WTC11 (cell line): ENCODE measurements at regions not wholly inside any gene's neighbourhood (a gene's known extent, or its start where the extent isn't known, plus 50 kb on each side); places are given as distances from the start of the nearest gene placed in this dataset.

Source experiments
- ATAC-seq: fragments of 200-7000 bp; cut with Tn5 transposase; 2 replicates; pipeline ENCODE4 v1.10.0; 2021; ENCODE audit warnings: mild to moderate bottlenecking, moderate library complexity
- CTCF ChIA-PET: fragments of 300-600 bp; sonication (Branson Sonifier 250); formaldehyde crosslinking; loops from one replicate; lab custom pipeline; 2021; ENCODE audit warnings: antibody characterized with exemption; lab: Charles Lee
- POLR2A ChIA-PET: fragments of 350-600 bp; sonication (Branson Sonifier 250); formaldehyde crosslinking; loops from one replicate; lab custom pipeline; 2021; ENCODE audit warnings: antibody characterized with exemption; lab: Charles Lee
- DNase-seq: peaks from one replicate; pipeline ENCODE4 v3.0.0; 2021; ENCODE audit warnings: low spot score
- H3K27ac Mint-ChIP-seq: 2 replicates; pipeline ENCODE4 v1.8.0; 2021; ENCODE audit warnings: mixed read lengths
- H3K27me3 Mint-ChIP-seq: 2 replicates; pipeline ENCODE4 v1.8.0; 2021; ENCODE audit warnings: low read depth, mild to moderate bottlenecking, moderate library complexity, mixed read lengths
- H3K36me3 Mint-ChIP-seq: 2 replicates; pipeline ENCODE4 v1.8.0; 2021; ENCODE audit warnings: mixed read lengths
- H3K4me1 Mint-ChIP-seq: 2 replicates; pipeline ENCODE4 v1.8.0; 2022; ENCODE audit warnings: mixed read lengths
- H3K4me3 Mint-ChIP-seq: 2 replicates; pipeline ENCODE4 v1.8.0; 2021; ENCODE audit warnings: mild to moderate bottlenecking, moderate library complexity, mixed read lengths
- H3K9me3 Mint-ChIP-seq: 2 replicates; pipeline ENCODE4 v1.8.0; 2021; ENCODE audit warnings: mixed read lengths
- ETV6 ChIP-seq: sonication (generic); formaldehyde crosslinking; IDR thresholded peaks from 2 replicates; pipeline ENCODE4 v1.8.1; 2022; ENCODE audit warnings: mild to moderate bottlenecking, missing genetic modification reagents
- FOXP1 ChIP-seq: sonication (generic); formaldehyde crosslinking; IDR thresholded peaks from 2 replicates; pipeline ENCODE4 v1.8.0; 2022; ENCODE audit warnings: missing genetic modification reagents, mild to moderate bottlenecking, moderate library complexity, borderline replicate concordance
- FOXP4 ChIP-seq: sonication (generic); formaldehyde crosslinking; IDR thresholded peaks from 2 replicates; pipeline ENCODE4 v1.8.0; 2022; ENCODE audit warnings: mild to moderate bottlenecking, missing genetic modification reagents
- MAX ChIP-seq: sonication (generic); formaldehyde crosslinking; IDR thresholded peaks from 2 replicates; pipeline ENCODE4 v1.8.0; 2022; ENCODE audit warnings: mild to moderate bottlenecking, missing genetic modification reagents
- MLX ChIP-seq: sonication (generic); formaldehyde crosslinking; IDR thresholded peaks from 2 replicates; pipeline ENCODE4 v1.8.1; 2023; ENCODE audit warnings: mild to moderate bottlenecking, missing genetic modification reagents, moderate library complexity
- NFATC4 ChIP-seq: fragments of 250-450 bp; sonication (Bioruptor Pico); IDR thresholded peaks from 2 replicates; pipeline ENCODE4 v1.9.0; 2021; ENCODE audit warnings: mild to moderate bottlenecking
- NFE2L1 ChIP-seq: sonication (generic); formaldehyde crosslinking; IDR thresholded peaks from 2 replicates; pipeline ENCODE4 v1.8.1; 2023; ENCODE audit warnings: missing genetic modification reagents
- RORB ChIP-seq: fragments of 250-450 bp; sonication (Bioruptor Pico); IDR thresholded peaks from 2 replicates; pipeline ENCODE4 v1.9.0; 2021; ENCODE audit warnings: mild to moderate bottlenecking
- SMAD3 ChIP-seq: sonication (generic); formaldehyde crosslinking; IDR thresholded peaks from 2 replicates; pipeline ENCODE4 v1.8.0; 2022; ENCODE audit warnings: missing genetic modification reagents, mild to moderate bottlenecking, borderline replicate concordance
- SP1 ChIP-seq: sonication (generic); formaldehyde crosslinking; conservative IDR thresholded peaks from 2 replicates; pipeline ENCODE4 v1.8.1; 2022; ENCODE audit warnings: missing genetic modification reagents
- ZNF138 ChIP-seq: sonication (generic); formaldehyde crosslinking; conservative IDR thresholded peaks from 2 replicates; pipeline ENCODE4 v1.8.1; 2022; ENCODE audit warnings: mild to moderate bottlenecking, moderate library complexity, missing genetic modification reagents
- ZNF317 ChIP-seq: sonication (generic); formaldehyde crosslinking; IDR thresholded peaks from 2 replicates; pipeline ENCODE4 v1.8.1; 2023; ENCODE audit warnings: low read depth, mild to moderate bottlenecking, moderate library complexity, missing genetic modification reagents, borderline replicate concordance
- ZNF423 ChIP-seq: fragments of 250-450 bp; sonication (Bioruptor Pico); IDR thresholded peaks from 2 replicates; pipeline ENCODE4 v2.1.2; 2022; ENCODE audit warnings: mild to moderate bottlenecking, moderate library complexity
- TF ChIP-seq, protein P1 (sequence below): sonication (generic); formaldehyde crosslinking; IDR thresholded peaks from 2 replicates; pipeline ENCODE4 v1.8.1; 2023; ENCODE audit warnings: mild to moderate bottlenecking, missing genetic modification reagents
- TF ChIP-seq, protein P2 (sequence below): sonication (generic); formaldehyde crosslinking; IDR thresholded peaks from 2 replicates; pipeline ENCODE4 v1.8.1; 2022; ENCODE audit warnings: mild to moderate bottlenecking, moderate library complexity, missing genetic modification reagents
- TF ChIP-seq, protein P3 (sequence below): sonication (generic); formaldehyde crosslinking; conservative IDR thresholded peaks from 2 replicates; pipeline ENCODE4 v1.8.1; 2022; ENCODE audit warnings: mild to moderate bottlenecking, missing genetic modification reagents
- TF ChIP-seq, protein P4 (sequence below): sonication (generic); formaldehyde crosslinking; IDR thresholded peaks from 2 replicates; pipeline ENCODE4 v1.8.1; 2023; ENCODE audit warnings: mild to moderate bottlenecking, moderate library complexity, missing genetic modification reagents
- TF ChIP-seq, protein P5 (sequence below): sonication (generic); formaldehyde crosslinking; IDR thresholded peaks from 2 replicates; pipeline ENCODE4 v1.8.0; 2023; ENCODE audit warnings: missing genetic modification reagents, mild to moderate bottlenecking, borderline replicate concordance

DNA sequence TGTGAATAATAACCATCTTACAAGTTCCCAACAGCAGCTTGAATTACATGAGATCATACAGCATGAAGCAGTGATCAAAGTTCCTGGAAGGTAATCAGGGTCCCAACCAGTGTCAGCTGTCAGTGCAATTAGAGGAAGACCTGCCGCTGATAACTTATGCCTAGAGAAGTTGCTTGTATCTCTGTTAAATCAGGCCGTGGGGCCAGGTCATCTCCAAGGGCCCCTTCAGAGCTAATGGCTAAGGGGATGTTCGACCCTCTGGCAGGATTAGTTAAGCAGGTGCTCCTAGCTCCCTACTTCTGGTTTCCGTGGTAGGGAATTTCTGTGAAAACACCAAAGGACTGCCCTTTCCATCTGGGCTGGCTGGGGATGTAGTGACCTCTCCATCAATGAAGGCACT lies 251.0 kb downstream of the FAM43A start:
- ChIA-PET POLR2A (no interaction called here), CTCF (interaction anchor here (0.9 to 1.4 kb wide), 3 partner anchors 249 to 264 kb away, joined by 3 to 5 read pairs (median 3); partner anchors contain the start of gene LSG1)
- TF ChIP-seq, protein P1, sequence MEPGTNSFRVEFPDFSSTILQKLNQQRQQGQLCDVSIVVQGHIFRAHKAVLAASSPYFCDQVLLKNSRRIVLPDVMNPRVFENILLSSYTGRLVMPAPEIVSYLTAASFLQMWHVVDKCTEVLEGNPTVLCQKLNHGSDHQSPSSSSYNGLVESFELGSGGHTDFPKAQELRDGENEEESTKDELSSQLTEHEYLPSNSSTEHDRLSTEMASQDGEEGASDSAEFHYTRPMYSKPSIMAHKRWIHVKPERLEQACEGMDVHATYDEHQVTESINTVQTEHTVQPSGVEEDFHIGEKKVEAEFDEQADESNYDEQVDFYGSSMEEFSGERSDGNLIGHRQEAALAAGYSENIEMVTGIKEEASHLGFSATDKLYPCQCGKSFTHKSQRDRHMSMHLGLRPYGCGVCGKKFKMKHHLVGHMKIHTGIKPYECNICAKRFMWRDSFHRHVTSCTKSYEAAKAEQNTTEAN: no peak
- TF ChIP-seq, protein P2, sequence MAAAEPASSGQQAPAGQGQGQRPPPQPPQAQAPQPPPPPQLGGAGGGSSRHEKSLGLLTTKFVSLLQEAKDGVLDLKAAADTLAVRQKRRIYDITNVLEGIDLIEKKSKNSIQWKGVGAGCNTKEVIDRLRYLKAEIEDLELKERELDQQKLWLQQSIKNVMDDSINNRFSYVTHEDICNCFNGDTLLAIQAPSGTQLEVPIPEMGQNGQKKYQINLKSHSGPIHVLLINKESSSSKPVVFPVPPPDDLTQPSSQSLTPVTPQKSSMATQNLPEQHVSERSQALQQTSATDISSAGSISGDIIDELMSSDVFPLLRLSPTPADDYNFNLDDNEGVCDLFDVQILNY (CRISPR knock-in tag): no peak
- TF ChIP-seq NFE2L1 (CRISPR knock-in tag): no peak
- TF ChIP-seq, protein P3, sequence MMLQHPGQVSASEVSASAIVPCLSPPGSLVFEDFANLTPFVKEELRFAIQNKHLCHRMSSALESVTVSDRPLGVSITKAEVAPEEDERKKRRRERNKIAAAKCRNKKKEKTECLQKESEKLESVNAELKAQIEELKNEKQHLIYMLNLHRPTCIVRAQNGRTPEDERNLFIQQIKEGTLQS (CRISPR knock-in tag): no peak
- TF ChIP-seq SMAD3 (CRISPR knock-in tag): no peak
- no peak for TF ChIP-seq RORB (CRISPR knock-in tag)
- TF ChIP-seq ETV6 (CRISPR knock-in tag): no peak
- no peak for TF ChIP-seq MLX (CRISPR knock-in tag)
- TF ChIP-seq FOXP4: no peak
- no peak for TF ChIP-seq FOXP1
- no peak for TF ChIP-seq MAX (CRISPR knock-in tag)
- TF ChIP-seq, protein P4, sequence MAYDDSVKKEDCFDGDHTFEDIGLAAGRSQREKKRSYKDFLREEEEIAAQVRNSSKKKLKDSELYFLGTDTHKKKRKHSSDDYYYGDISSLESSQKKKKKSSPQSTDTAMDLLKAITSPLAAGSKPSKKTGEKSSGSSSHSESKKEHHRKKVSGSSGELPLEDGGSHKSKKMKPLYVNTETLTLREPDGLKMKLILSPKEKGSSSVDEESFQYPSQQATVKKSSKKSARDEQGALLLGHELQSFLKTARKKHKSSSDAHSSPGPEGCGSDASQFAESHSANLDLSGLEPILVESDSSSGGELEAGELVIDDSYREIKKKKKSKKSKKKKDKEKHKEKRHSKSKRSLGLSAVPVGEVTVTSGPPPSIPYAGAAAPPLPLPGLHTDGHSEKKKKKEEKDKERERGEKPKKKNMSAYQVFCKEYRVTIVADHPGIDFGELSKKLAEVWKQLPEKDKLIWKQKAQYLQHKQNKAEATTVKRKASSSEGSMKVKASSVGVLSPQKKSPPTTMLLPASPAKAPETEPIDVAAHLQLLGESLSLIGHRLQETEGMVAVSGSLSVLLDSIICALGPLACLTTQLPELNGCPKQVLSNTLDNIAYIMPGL (CRISPR knock-in tag): no peak
- TF ChIP-seq ZNF317 (CRISPR knock-in tag): no peak
- TF ChIP-seq ZNF138 (CRISPR knock-in tag): no peak
- Mint-ChIP-seq H3K4me3 (no peak overlapping the region), H3K36me3 (0 out of 2 replicates have a peak, but pooled peaks cover 3% of the 10 kb centered on the region), H3K27ac (no peak overlapping the region), H3K4me1 (0 out of 2 replicates have a peak, but pooled peaks cover 4% of the 10 kb centered on the region), H3K9me3 (peaks cover 18% of the 10 kb centered on the region), H3K27me3 (no peaks in the 10 kb centered on the region)
- ATAC-seq: no peak
- DNase-seq: no peak

- DNase-seq: no peak
- CTCF ChIA-PET: interaction anchor here (0.9 to 1.4 kb wide), 3 partner anchors 249 to 265 kb away, joined by 3 to 5 read pairs (median 3); partner anchors contain the start of gene LSG1
- H3K4me1 Mint-ChIP-seq: 0 out of 2 replicates have a peak, but pooled peaks cover 4% of the 10 kb centered on the region
Observed at GRCh38 chr3:194937144-194937543, 251.5 kb downstream of the FAM43A start.

More at GRCh38 chr3:194937144-194937543, 251.5 kb downstream of the FAM43A start:
- ATAC-seq: no peak
- H3K27ac Mint-ChIP-seq: no peak overlapping the region
- POLR2A ChIA-PET: no interaction called here
- no peaks in the 10 kb centered on the region for H3K27me3 Mint-ChIP-seq
- TF ChIP-seq SP1 (CRISPR knock-in tag): no peak
- TF ChIP-seq ZNF423: no peak
- no peak for TF ChIP-seq NFATC4
- TF ChIP-seq, protein P5, sequence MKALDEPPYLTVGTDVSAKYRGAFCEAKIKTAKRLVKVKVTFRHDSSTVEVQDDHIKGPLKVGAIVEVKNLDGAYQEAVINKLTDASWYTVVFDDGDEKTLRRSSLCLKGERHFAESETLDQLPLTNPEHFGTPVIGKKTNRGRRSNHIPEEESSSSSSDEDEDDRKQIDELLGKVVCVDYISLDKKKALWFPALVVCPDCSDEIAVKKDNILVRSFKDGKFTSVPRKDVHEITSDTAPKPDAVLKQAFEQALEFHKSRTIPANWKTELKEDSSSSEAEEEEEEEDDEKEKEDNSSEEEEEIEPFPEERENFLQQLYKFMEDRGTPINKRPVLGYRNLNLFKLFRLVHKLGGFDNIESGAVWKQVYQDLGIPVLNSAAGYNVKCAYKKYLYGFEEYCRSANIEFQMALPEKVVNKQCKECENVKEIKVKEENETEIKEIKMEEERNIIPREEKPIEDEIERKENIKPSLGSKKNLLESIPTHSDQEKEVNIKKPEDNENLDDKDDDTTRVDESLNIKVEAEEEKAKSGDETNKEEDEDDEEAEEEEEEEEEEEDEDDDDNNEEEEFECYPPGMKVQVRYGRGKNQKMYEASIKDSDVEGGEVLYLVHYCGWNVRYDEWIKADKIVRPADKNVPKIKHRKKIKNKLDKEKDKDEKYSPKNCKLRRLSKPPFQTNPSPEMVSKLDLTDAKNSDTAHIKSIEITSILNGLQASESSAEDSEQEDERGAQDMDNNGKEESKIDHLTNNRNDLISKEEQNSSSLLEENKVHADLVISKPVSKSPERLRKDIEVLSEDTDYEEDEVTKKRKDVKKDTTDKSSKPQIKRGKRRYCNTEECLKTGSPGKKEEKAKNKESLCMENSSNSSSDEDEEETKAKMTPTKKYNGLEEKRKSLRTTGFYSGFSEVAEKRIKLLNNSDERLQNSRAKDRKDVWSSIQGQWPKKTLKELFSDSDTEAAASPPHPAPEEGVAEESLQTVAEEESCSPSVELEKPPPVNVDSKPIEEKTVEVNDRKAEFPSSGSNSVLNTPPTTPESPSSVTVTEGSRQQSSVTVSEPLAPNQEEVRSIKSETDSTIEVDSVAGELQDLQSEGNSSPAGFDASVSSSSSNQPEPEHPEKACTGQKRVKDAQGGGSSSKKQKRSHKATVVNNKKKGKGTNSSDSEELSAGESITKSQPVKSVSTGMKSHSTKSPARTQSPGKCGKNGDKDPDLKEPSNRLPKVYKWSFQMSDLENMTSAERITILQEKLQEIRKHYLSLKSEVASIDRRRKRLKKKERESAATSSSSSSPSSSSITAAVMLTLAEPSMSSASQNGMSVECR (CRISPR knock-in tag): no peak
- TF ChIP-seq ZNF138 (CRISPR knock-in tag): no peak
- no peak overlapping the region for H3K4me3 Mint-ChIP-seq
- peaks cover 14% of the 10 kb centered on the region for H3K9me3 Mint-ChIP-seq
- 0 out of 2 replicates have a peak, but pooled peaks cover under 1% of the 10 kb centered on the region for H3K36me3 Mint-ChIP-seq
